Activated B cell treated with CpG ODN at 0.5 μM for 24 hours (primary cell): ENCODE measurements at regions not wholly inside any gene's neighbourhood (a gene's known extent, or its start where the extent isn't known, plus 50 kb on each side); places are given as distances from the start of the nearest gene placed in this dataset.

Experiments used
- ATAC-seq: fragments of 200-7000 bp; cut with Tn5 transposase; one replicate; pipeline ENCODE4 v1.10.0; 2021; ENCODE audit warnings: low read depth, mild to moderate bottlenecking, moderate library complexity
- CTCF ChIA-PET: fragments of 350-600 bp; sonication (Branson Sonifier 250); formaldehyde crosslinking; loops from one replicate; lab custom pipeline; 2021; ENCODE audit warnings: antibody characterized with exemption; lab: Charles Lee
- POLR2A ChIA-PET: fragments of 350-600 bp; sonication (Branson Sonifier 250); formaldehyde crosslinking; loops from one replicate; lab custom pipeline; 2021; ENCODE audit warnings: antibody characterized with exemption; lab: Charles Lee
- DNase-seq: peaks from one replicate; pipeline ENCODE4 v3.0.0; 2022
- H3K27ac Mint-ChIP-seq: one replicate; pipeline ENCODE4 v1.8.0; 2020; ENCODE audit warnings: mixed read lengths
- H3K27me3 Mint-ChIP-seq: one replicate; pipeline ENCODE4 v1.8.0; 2021; ENCODE audit warnings: mixed read lengths
- H3K36me3 Mint-ChIP-seq: one replicate; pipeline ENCODE4 v1.8.0; 2021; ENCODE audit warnings: low read depth, mixed read lengths
- H3K4me1 Mint-ChIP-seq: one replicate; pipeline ENCODE4 v1.8.0; 2021; ENCODE audit warnings: mixed read lengths
- H3K4me3 Mint-ChIP-seq: one replicate; pipeline ENCODE4 v1.8.0; 2020; ENCODE audit warnings: mild to moderate bottlenecking, mixed read lengths
- H3K9me3 Mint-ChIP-seq: one replicate; pipeline ENCODE4 v1.8.0; 2020; ENCODE audit warnings: mixed read lengths
- CTCF ChIP-seq: fragments of 200-600 bp; IDR thresholded peaks from one replicate; pipeline ENCODE4 v1.8.0; 2022; ENCODE audit warnings: antibody characterized with exemption, mild to moderate bottlenecking
- intact Hi-C: fragments of 100-400 bp; cut with micrococcal nuclease; formaldehyde crosslinking; loops from one replicate; pipeline ENCODE4 v1.15.1; 2024

GRCh38 chr11:96905143-96905542 is 515.3 kb downstream of the JRKL start:
- DNase-seq (no peak), ATAC-seq (no peak)
- CTCF ChIA-PET: no interaction called here
- no peak for TF ChIP-seq CTCF
- Mint-ChIP-seq H3K36me3 (no peaks in the 10 kb centered on the region), H3K4me1 (no peaks in the 10 kb centered on the region), H3K9me3 (peaks cover 5% of the 10 kb centered on the region), H3K27me3 (no peaks in the 10 kb centered on the region), H3K27ac (no peak overlapping the region), H3K4me3 (no peak overlapping the region)
- intact Hi-C loops: no loop called here
- POLR2A ChIA-PET: no interaction called here

GRCh38 chr11:96905663-96906062 is 515.9 kb downstream of the JRKL start:
- DNase-seq (no peak), ATAC-seq (no peak)
- H3K36me3 Mint-ChIP-seq: no peaks in the 10 kb centered on the region
- H3K4me3 Mint-ChIP-seq: no peak overlapping the region
- ChIA-PET POLR2A (no interaction called here), CTCF (no interaction called here)
- peaks cover 6% of the 10 kb centered on the region for H3K9me3 Mint-ChIP-seq
- no peaks in the 10 kb centered on the region for H3K4me1 Mint-ChIP-seq
- intact Hi-C loops: no loop called here
- no peak for TF ChIP-seq CTCF
- H3K27me3 Mint-ChIP-seq: no peaks in the 10 kb centered on the region
- no peak overlapping the region for H3K27ac Mint-ChIP-seq

- no peak for ATAC-seq
- H3K27ac Mint-ChIP-seq: no peak overlapping the region
- CTCF ChIA-PET: no interaction called here
- peaks cover 8% of the 10 kb centered on the region for H3K9me3 Mint-ChIP-seq
- intact Hi-C loops: no loop called here
- H3K4me1 Mint-ChIP-seq: no peaks in the 10 kb centered on the region
- H3K27me3 Mint-ChIP-seq: no peaks in the 10 kb centered on the region
- POLR2A ChIA-PET: no interaction called here
- DNase-seq: no peak
- TF ChIP-seq CTCF: no peak
- H3K4me3 Mint-ChIP-seq: no peak overlapping the region
- no peaks in the 10 kb centered on the region for H3K36me3 Mint-ChIP-seq
Observed at GRCh38 chr11:96906476-96906875, 516.7 kb downstream of the JRKL start.

GRCh38 chr11:96925862-96926261 is 536.0 kb downstream of the JRKL start:
- peaks cover 2% of the 10 kb centered on the region for H3K9me3 Mint-ChIP-seq
- H3K27me3 Mint-ChIP-seq: no peaks in the 10 kb centered on the region

GRCh38 chr11:96940227-96940626 is 550.4 kb downstream of the JRKL start:
- Mint-ChIP-seq H3K9me3 (no peaks in the 10 kb centered on the region), H3K27me3 (no peaks in the 10 kb centered on the region), H3K4me1 (no peaks in the 10 kb centered on the region), H3K36me3 (no peaks in the 10 kb centered on the region), H3K4me3 (no peak overlapping the region), H3K27ac (no peak overlapping the region)
- ChIA-PET CTCF (no interaction called here), POLR2A (no interaction called here)
- intact Hi-C loops: no loop called here
- DNase-seq: no peak
- no peak for ATAC-seq
- TF ChIP-seq CTCF: no peak

More at GRCh38 chr11:96925862-96926261, 536.0 kb downstream of the JRKL start:
- H3K4me1 Mint-ChIP-seq: no peaks in the 10 kb centered on the region
- no peaks in the 10 kb centered on the region for H3K36me3 Mint-ChIP-seq
- intact Hi-C loops: no loop called here
- TF ChIP-seq CTCF: no peak
- no peak for DNase-seq
- ChIA-PET POLR2A (no interaction called here), CTCF (no interaction called here)
- no peak overlapping the region for H3K4me3 Mint-ChIP-seq
- no peak for ATAC-seq
- no peak overlapping the region for H3K27ac Mint-ChIP-seq
